ENCODE measurements at regions not wholly inside any gene's neighbourhood (a gene's known extent, or its start where the extent isn't known, plus 50 kb on each side); places are given as distances from the start of the nearest gene placed in this dataset.

DNA sequence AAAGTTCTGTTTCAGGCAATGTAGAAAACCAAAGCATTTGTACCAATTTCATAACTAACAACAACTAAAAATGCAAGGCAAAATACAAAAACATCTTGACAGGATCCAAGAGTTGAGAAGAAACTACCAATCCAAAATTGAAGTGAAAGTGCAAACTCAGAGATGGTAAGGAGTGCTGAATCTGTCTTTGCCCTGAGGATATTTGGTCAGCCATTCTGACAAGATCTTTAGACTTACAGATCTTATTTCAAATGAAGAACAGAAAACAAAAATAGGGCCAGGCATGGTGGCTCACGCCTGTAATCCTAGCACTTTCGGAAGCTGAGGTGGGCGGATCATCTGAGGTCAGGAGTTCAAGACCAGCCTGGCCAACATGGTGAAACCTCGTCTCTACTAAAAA, 412.8 kb downstream of the ZFHX3 start:
- Histone ChIP-seq H3K4me2 (ENCODE audit: insufficient read depth, low read length) (no peak overlapping the region), H3K9ac (ENCODE audit: insufficient read depth in 1 of 2, low read depth in 2 of 2, low read length in 2 of 2) (no peak overlapping the region)
- POLR2A ChIA-PET: no interaction called here

More for the DNA sequence above, 412.8 kb downstream of the ZFHX3 start:
- Histone ChIP-seq H4K20me1 (replicated peaks; ENCODE audit: control insufficient read depth, insufficient read depth, low read length) (no peaks in the 10 kb centered on the region), H3K27ac (ENCODE audit: extremely low read depth, low read depth, low read length) (no peak overlapping the region), H3K9me3 (replicated peaks; ENCODE audit: control insufficient read depth, insufficient read depth, low read depth, low read length) (no peaks in the 10 kb centered on the region; the same call in 1 of the 2 replicates), H2AFZ (ENCODE audit: low read depth, low read length) (no peak overlapping the region), H3K4me1 (replicated peaks in 1 of 2; ENCODE audit: control insufficient read depth in 2 of 2, insufficient read depth in 2 of 2, low read length in 2 of 2) (no peaks in the 10 kb centered on the region), H3K4me3 (no peak overlapping the region), H3K79me2 (ENCODE audit: control insufficient read depth, insufficient read depth, low read length) (peaks cover 3% of the 10 kb centered on the region; the same call in 1 of the 3 replicates), H3K9me1 (ENCODE audit: control insufficient read depth, insufficient read depth, low read length) (no peaks in the 10 kb centered on the region), H3K27me3 (ENCODE audit: control insufficient read depth in 2 of 2, insufficient read depth in 2 of 2, low read length in 2 of 2) (no peaks in the 10 kb centered on the region), H3K36me3 (ENCODE audit: control insufficient read depth, insufficient read depth, low read length) (no peaks in the 10 kb centered on the region)
- intact Hi-C loops (cut with micrococcal nuclease) (no loop called here), in situ Hi-C loops (cut with MboI) (no loop called here)
- TF ChIP-seq RBBP5 (IDR thresholded peaks at IDR 0.05; ENCODE audit: borderline replicate concordance, insufficient read depth, low read length, poor library complexity, severe bottlenecking) (no peak), NFYB (IDR thresholded peaks at IDR 0.05; ENCODE audit: extremely low read depth, insufficient read length) (no peak), MIER1 (IDR thresholded peaks at IDR 0.05; ENCODE audit: low read depth) (no peak), ZNF12 (CRISPR knock-in tag; IDR thresholded peaks at IDR 0.05) (no peak), THRAP3 (IDR thresholded peaks at IDR 0.05; ENCODE audit: borderline replicate concordance) (no peak), HNRNPUL1 (IDR thresholded peaks at IDR 0.05; ENCODE audit: low read length) (no peak), TSC22D4 (tag; IDR thresholded peaks at IDR 0.05) (no peak), PML (IDR thresholded peaks at IDR 0.05; ENCODE audit: low read length) (no peak), SMARCA4 (IDR thresholded peaks at IDR 0.05) (no peak), ELF2 (CRISPR knock-in tag; IDR thresholded peaks at IDR 0.05) (no peak), E2F3 (CRISPR knock-in tag; IDR thresholded peaks at IDR 0.05) (no peak)
- TF ChIP-seq, protein P1, sequence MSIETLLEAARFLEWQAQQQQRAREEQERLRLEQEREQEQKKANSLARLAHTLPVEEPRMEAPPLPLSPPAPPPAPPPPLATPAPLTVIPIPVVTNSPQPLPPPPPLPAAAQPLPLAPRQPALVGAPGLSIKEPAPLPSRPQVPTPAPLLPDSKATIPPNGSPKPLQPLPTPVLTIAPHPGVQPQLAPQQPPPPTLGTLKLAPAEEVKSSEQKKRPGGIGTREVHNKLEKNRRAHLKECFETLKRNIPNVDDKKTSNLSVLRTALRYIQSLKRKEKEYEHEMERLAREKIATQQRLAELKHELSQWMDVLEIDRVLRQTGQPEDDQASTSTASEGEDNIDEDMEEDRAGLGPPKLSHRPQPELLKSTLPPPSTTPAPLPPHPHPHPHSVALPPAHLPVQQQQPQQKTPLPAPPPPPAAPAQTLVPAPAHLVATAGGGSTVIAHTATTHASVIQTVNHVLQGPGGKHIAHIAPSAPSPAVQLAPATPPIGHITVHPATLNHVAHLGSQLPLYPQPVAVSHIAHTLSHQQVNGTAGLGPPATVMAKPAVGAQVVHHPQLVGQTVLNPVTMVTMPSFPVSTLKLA (conservative IDR thresholded peaks at IDR 0.05): no peak
- TF ChIP-seq, protein P2, sequence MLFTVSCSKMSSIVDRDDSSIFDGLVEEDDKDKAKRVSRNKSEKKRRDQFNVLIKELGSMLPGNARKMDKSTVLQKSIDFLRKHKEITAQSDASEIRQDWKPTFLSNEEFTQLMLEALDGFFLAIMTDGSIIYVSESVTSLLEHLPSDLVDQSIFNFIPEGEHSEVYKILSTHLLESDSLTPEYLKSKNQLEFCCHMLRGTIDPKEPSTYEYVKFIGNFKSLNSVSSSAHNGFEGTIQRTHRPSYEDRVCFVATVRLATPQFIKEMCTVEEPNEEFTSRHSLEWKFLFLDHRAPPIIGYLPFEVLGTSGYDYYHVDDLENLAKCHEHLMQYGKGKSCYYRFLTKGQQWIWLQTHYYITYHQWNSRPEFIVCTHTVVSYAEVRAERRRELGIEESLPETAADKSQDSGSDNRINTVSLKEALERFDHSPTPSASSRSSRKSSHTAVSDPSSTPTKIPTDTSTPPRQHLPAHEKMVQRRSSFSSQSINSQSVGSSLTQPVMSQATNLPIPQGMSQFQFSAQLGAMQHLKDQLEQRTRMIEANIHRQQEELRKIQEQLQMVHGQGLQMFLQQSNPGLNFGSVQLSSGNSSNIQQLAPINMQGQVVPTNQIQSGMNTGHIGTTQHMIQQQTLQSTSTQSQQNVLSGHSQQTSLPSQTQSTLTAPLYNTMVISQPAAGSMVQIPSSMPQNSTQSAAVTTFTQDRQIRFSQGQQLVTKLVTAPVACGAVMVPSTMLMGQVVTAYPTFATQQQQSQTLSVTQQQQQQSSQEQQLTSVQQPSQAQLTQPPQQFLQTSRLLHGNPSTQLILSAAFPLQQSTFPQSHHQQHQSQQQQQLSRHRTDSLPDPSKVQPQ (CRISPR knock-in tag; IDR thresholded peaks at IDR 0.05; ENCODE audit: borderline replicate concordance): no peak
- TF ChIP-seq, protein P3, sequence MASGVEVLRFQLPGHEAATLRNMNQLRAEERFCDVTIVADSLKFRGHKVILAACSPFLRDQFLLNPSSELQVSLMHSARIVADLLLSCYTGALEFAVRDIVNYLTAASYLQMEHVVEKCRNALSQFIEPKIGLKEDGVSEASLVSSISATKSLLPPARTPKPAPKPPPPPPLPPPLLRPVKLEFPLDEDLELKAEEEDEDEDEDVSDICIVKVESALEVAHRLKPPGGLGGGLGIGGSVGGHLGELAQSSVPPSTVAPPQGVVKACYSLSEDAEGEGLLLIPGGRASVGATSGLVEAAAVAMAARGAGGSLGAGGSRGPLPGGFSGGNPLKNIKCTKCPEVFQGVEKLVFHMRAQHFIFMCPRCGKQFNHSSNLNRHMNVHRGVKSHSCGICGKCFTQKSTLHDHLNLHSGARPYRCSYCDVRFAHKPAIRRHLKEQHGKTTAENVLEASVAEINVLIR (CRISPR knock-in tag; IDR thresholded peaks at IDR 0.05): no peak
- TF ChIP-seq, protein P4, sequence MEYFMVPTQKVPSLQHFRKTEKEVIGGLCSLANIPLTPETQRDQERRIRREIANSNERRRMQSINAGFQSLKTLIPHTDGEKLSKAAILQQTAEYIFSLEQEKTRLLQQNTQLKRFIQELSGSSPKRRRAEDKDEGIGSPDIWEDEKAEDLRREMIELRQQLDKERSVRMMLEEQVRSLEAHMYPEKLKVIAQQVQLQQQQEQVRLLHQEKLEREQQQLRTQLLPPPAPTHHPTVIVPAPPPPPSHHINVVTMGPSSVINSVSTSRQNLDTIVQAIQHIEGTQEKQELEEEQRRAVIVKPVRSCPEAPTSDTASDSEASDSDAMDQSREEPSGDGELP (CRISPR knock-in tag; IDR thresholded peaks at IDR 0.05; ENCODE audit: borderline replicate concordance): no peak
- TF ChIP-seq, protein P5, sequence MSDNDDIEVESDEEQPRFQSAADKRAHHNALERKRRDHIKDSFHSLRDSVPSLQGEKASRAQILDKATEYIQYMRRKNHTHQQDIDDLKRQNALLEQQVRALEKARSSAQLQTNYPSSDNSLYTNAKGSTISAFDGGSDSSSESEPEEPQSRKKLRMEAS (CRISPR knock-in tag; IDR thresholded peaks at IDR 0.05): no peak
- ATAC-seq: no peak
- DNase-seq (ENCODE audit: extremely low read depth in 1 of 4, low spot score in 3 of 4): no peak
- no TSS peak for BruUV-seq (replicated peaks)
- 33% methylated on average over 4 of the region's 4 CpGs for WGBS (ENCODE audit: insufficient coverage, low coverage, missing lambda C conversion rate)
- FAIRE-seq: no peak
- CTCF ChIA-PET (ENCODE audit: low intra/inter-chr PET ratio): no interaction called here

All from K562 (cell line).